Activated CD4-positive, alpha-beta memory T cell treated with anti-CD3 and anti-CD28 coated beads, Interleukin-2, amount 10 ng/mL, durations not matched to agents 7 days and 5 days (primary cell): ENCODE measurements at regions not wholly inside any gene's neighbourhood (a gene's known extent, or its start where the extent isn't known, plus 50 kb on each side); places are given as distances from the start of the nearest gene placed in this dataset.
"Not testable (repeated sequence)": the region's sequence is repeated elsewhere in the genome, so short reads cannot be mapped to it uniquely, and the experiment has no call there.

Experiments
- CTCF ChIA-PET: fragments of 350-600 bp; sonication (Branson Sonifier 250); formaldehyde crosslinking; loops from one replicate; lab custom pipeline; 2021; ENCODE audit warnings: antibody characterized with exemption, inconsistent platforms; lab: Charles Lee
- POLR2A ChIA-PET: fragments of 350-600 bp; sonication (Branson Sonifier 250); formaldehyde crosslinking; loops from one replicate; lab custom pipeline; 2021; ENCODE audit warnings: antibody characterized with exemption; lab: Charles Lee
- DNase-seq: peaks from one replicate; pipeline ENCODE4 v3.0.0-alpha.2; 2020
- H3K27ac Mint-ChIP-seq: one replicate; pipeline ENCODE4 v1.8.0; 2021; ENCODE audit warnings: mild to moderate bottlenecking, mixed read lengths
- H3K27me3 Mint-ChIP-seq: one replicate; pipeline ENCODE4 v1.8.0; 2021; ENCODE audit warnings: mixed read lengths
- H3K36me3 Mint-ChIP-seq: one replicate; pipeline ENCODE4 v1.8.0; 2021; ENCODE audit warnings: low read depth, mixed read lengths
- H3K4me1 Mint-ChIP-seq: one replicate; pipeline ENCODE4 v1.8.0; 2021; ENCODE audit warnings: mixed read lengths
- H3K4me3 Mint-ChIP-seq: one replicate; pipeline ENCODE4 v1.8.0; 2021; ENCODE audit warnings: mild to moderate bottlenecking, mixed read lengths
- H3K9me3 Mint-ChIP-seq: one replicate; pipeline ENCODE4 v1.8.0; 2021; ENCODE audit warnings: mixed read lengths

GRCh38 chr15:20124668-20125067, 416.9 kb downstream of the GOLGA6L6 start:
- H3K4me3 Mint-ChIP-seq, DNase-seq, H3K4me1 Mint-ChIP-seq, H3K27ac Mint-ChIP-seq, POLR2A ChIA-PET, H3K27me3 Mint-ChIP-seq, H3K9me3 Mint-ChIP-seq, CTCF ChIA-PET, H3K36me3 Mint-ChIP-seq: not testable (repeated sequence)

GRCh38 chr15:20106026-20106425, 435.6 kb downstream of the GOLGA6L6 start:
- ChIA-PET POLR2A (no interaction called here), CTCF (no interaction called here)
- no peak overlapping the region for H3K27ac Mint-ChIP-seq

GRCh38 chr15:20105011-20105990, 436.3 kb downstream of the GOLGA6L6 start:
- H3K36me3 Mint-ChIP-seq, H3K27ac Mint-ChIP-seq, H3K9me3 Mint-ChIP-seq, POLR2A ChIA-PET, CTCF ChIA-PET, H3K4me3 Mint-ChIP-seq, DNase-seq, H3K27me3 Mint-ChIP-seq, H3K4me1 Mint-ChIP-seq: not testable (repeated sequence)

More at GRCh38 chr15:20106026-20106425, 435.6 kb downstream of the GOLGA6L6 start:
- no peaks in the 10 kb centered on the region for H3K36me3 Mint-ChIP-seq
- H3K27me3 Mint-ChIP-seq = no peaks in the 10 kb centered on the region
- H3K4me1 Mint-ChIP-seq = no peaks in the 10 kb centered on the region
- no peak overlapping the region for H3K4me3 Mint-ChIP-seq
- no peak for DNase-seq
- H3K9me3 Mint-ChIP-seq = no peaks in the 10 kb centered on the region

GRCh38 chr15:20104551-20104950, 437.0 kb downstream of the GOLGA6L6 start:
- H3K27me3 Mint-ChIP-seq, H3K4me1 Mint-ChIP-seq, H3K4me3 Mint-ChIP-seq, H3K9me3 Mint-ChIP-seq, POLR2A ChIA-PET, H3K27ac Mint-ChIP-seq, CTCF ChIA-PET, H3K36me3 Mint-ChIP-seq: not testable (repeated sequence)
- peak; percentile 20 for DNase-seq

- H3K27me3 Mint-ChIP-seq, POLR2A ChIA-PET, H3K27ac Mint-ChIP-seq, H3K4me1 Mint-ChIP-seq, H3K9me3 Mint-ChIP-seq, H3K4me3 Mint-ChIP-seq, CTCF ChIA-PET, H3K36me3 Mint-ChIP-seq: not testable (repeated sequence)
- DNase-seq = peak; percentile 17
Observed at GRCh38 chr15:20102862-20103261, 438.7 kb downstream of the GOLGA6L6 start.

GRCh38 chr15:20102209-20102608, 439.4 kb downstream of the GOLGA6L6 start:
- CTCF ChIA-PET, POLR2A ChIA-PET, H3K4me3 Mint-ChIP-seq, H3K27ac Mint-ChIP-seq, H3K36me3 Mint-ChIP-seq, H3K9me3 Mint-ChIP-seq, H3K27me3 Mint-ChIP-seq, DNase-seq, H3K4me1 Mint-ChIP-seq: not testable (repeated sequence)

- DNase-seq, H3K27ac Mint-ChIP-seq, POLR2A ChIA-PET, CTCF ChIA-PET, H3K4me1 Mint-ChIP-seq, H3K4me3 Mint-ChIP-seq, H3K36me3 Mint-ChIP-seq, H3K9me3 Mint-ChIP-seq, H3K27me3 Mint-ChIP-seq: not testable (repeated sequence)
Observed at GRCh38 chr15:20101281-20101680, 440.3 kb downstream of the GOLGA6L6 start.

GRCh38 chr15:20100604-20101270, 440.9 kb downstream of the GOLGA6L6 start:
- not testable (repeated sequence) for H3K9me3 Mint-ChIP-seq, H3K36me3 Mint-ChIP-seq

GRCh38 chr15:20095699-20096303, 445.8 kb downstream of the GOLGA6L6 start:
- H3K4me1 Mint-ChIP-seq, H3K4me3 Mint-ChIP-seq, CTCF ChIA-PET, DNase-seq, POLR2A ChIA-PET, H3K9me3 Mint-ChIP-seq, H3K36me3 Mint-ChIP-seq, H3K27me3 Mint-ChIP-seq, H3K27ac Mint-ChIP-seq: not testable (repeated sequence)

More at GRCh38 chr15:20100604-20101270, 440.9 kb downstream of the GOLGA6L6 start:
- POLR2A ChIA-PET, DNase-seq, H3K27ac Mint-ChIP-seq, CTCF ChIA-PET, H3K4me1 Mint-ChIP-seq, H3K27me3 Mint-ChIP-seq, H3K4me3 Mint-ChIP-seq: not testable (repeated sequence)

GRCh38 chr15:20089541-20089940, 452.1 kb downstream of the GOLGA6L6 start:
- H3K9me3 Mint-ChIP-seq, H3K4me1 Mint-ChIP-seq, H3K27me3 Mint-ChIP-seq, H3K36me3 Mint-ChIP-seq, DNase-seq, H3K27ac Mint-ChIP-seq, H3K4me3 Mint-ChIP-seq, CTCF ChIA-PET, POLR2A ChIA-PET: not testable (repeated sequence)

- H3K27ac Mint-ChIP-seq, H3K27me3 Mint-ChIP-seq, H3K9me3 Mint-ChIP-seq, DNase-seq, H3K36me3 Mint-ChIP-seq, H3K4me3 Mint-ChIP-seq, H3K4me1 Mint-ChIP-seq, CTCF ChIA-PET, POLR2A ChIA-PET: not testable (repeated sequence)
Observed at GRCh38 chr15:20084026-20084425, 457.6 kb downstream of the GOLGA6L6 start.

- DNase-seq, POLR2A ChIA-PET, H3K36me3 Mint-ChIP-seq, H3K27ac Mint-ChIP-seq, CTCF ChIA-PET, H3K27me3 Mint-ChIP-seq, H3K4me3 Mint-ChIP-seq, H3K9me3 Mint-ChIP-seq, H3K4me1 Mint-ChIP-seq: not testable (repeated sequence)
Observed at GRCh38 chr15:20074082-20074481, 467.5 kb downstream of the GOLGA6L6 start.

GRCh38 chr15:20069043-20069442, 472.6 kb downstream of the GOLGA6L6 start:
- H3K27me3 Mint-ChIP-seq, H3K27ac Mint-ChIP-seq, H3K4me1 Mint-ChIP-seq, DNase-seq, POLR2A ChIA-PET, H3K36me3 Mint-ChIP-seq, CTCF ChIA-PET, H3K4me3 Mint-ChIP-seq, H3K9me3 Mint-ChIP-seq: not testable (repeated sequence)
